PC-3 (cell line): ENCODE measurements at regions not wholly inside any gene's neighbourhood (a gene's known extent, or its start where the extent isn't known, plus 50 kb on each side); places are given as distances from the start of the nearest gene placed in this dataset.

Source experiments
- EZH2 ChIP-seq: fragments of 300-600 bp; sonication (generic); IDR thresholded peaks from one replicate; pipeline ENCODE4 v1.6.1; 2017; ENCODE audit warnings: antibody characterized with exemption, mild to moderate bottlenecking, low read length; ENCODE audit not compliant: unreplicated experiment
- TF ChIP-seq, protein P1 (sequence below): fragments of 300-600 bp; sonication (generic); conservative IDR thresholded peaks from 2 replicates; pipeline ENCODE4 v1.5.1; 2017; ENCODE audit warnings: antibody characterized with exemption, low read depth, mild to moderate bottlenecking, low read length

DNA sequence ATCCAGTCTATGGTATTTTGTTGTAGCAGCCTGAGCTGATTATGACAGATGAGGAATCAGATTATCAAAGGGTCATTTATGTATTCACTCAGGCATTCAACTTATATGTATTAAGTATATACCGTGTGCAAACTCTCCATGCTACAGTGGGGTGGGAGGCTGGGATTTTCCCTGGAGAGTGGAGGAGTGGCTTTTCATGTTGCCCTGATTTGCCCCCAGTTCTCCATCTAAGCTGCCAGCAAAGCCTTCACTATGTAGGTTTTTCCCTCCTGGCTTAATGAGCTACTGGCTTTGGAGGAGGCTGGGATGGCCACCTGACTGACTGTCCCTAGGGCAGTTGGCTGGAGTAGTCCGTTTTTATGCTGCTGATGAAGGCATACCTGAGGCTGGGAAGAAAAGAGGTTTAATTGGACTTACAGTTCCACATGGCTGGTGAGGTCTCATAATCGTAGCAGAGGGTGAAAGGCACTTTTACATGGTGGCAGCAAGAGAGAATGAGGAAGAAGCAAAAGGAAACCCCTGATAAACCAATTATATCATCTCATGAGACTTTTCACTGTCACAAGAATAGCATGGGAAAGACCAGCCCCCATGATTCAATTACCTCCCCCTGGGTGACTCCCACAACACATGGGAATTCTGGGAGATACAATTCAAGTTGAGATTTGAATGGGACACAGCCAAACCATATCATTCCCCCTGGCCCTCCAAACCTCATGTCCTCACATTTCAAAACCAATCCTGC lies 253.9 kb downstream of the RPLP1 start:
- TF ChIP-seq, protein P1, sequence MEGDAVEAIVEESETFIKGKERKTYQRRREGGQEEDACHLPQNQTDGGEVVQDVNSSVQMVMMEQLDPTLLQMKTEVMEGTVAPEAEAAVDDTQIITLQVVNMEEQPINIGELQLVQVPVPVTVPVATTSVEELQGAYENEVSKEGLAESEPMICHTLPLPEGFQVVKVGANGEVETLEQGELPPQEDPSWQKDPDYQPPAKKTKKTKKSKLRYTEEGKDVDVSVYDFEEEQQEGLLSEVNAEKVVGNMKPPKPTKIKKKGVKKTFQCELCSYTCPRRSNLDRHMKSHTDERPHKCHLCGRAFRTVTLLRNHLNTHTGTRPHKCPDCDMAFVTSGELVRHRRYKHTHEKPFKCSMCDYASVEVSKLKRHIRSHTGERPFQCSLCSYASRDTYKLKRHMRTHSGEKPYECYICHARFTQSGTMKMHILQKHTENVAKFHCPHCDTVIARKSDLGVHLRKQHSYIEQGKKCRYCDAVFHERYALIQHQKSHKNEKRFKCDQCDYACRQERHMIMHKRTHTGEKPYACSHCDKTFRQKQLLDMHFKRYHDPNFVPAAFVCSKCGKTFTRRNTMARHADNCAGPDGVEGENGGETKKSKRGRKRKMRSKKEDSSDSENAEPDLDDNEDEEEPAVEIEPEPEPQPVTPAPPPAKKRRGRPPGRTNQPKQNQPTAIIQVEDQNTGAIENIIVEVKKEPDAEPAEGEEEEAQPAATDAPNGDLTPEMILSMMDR, result no peak
- no peak for TF ChIP-seq EZH2
